BLaER1 (cell line): ENCODE measurements at regions not wholly inside any gene's neighbourhood (a gene's known extent, or its start where the extent isn't known, plus 50 kb on each side); places are given as distances from the start of the nearest gene placed in this dataset.

Source experiments
- H3K27ac ChIP-seq: shearing (Covaris generic); formaldehyde crosslinking; 2 replicates; pipeline ENCODE4 v1.8.1; 2022
- H3K27me3 ChIP-seq: shearing (Covaris generic); formaldehyde crosslinking; 2 replicates; pipeline ENCODE4 v1.8.1; 2022
- H3K36me3 ChIP-seq: shearing (Covaris generic); formaldehyde crosslinking; 2 replicates; pipeline ENCODE4 v1.8.1; 2022
- H3K4me1 ChIP-seq: shearing (Covaris generic); formaldehyde crosslinking; 2 replicates; pipeline ENCODE4 v1.8.1; 2022
- H3K4me2 ChIP-seq: shearing (Covaris generic); formaldehyde crosslinking; 2 replicates; pipeline ENCODE4 v1.8.1; 2022
- H3K4me3 ChIP-seq: shearing (Covaris generic); formaldehyde crosslinking; 2 replicates; pipeline ENCODE4 v1.8.1; 2022
- H3K9ac ChIP-seq: shearing (Covaris generic); formaldehyde crosslinking; 2 replicates; pipeline ENCODE4 v1.8.1; 2022
- H3K9me3 ChIP-seq: shearing (Covaris generic); formaldehyde crosslinking; 2 replicates; pipeline ENCODE4 v1.8.1; 2022
- H4K20me1 ChIP-seq: shearing (Covaris generic); formaldehyde crosslinking; 2 replicates; pipeline ENCODE4 v1.8.1; 2022
- Cebpa-rat ChIP-seq: shearing (Covaris generic); IDR thresholded peaks from 2 replicates; pipeline ENCODE4 v1.8.1; 2022

DNA sequence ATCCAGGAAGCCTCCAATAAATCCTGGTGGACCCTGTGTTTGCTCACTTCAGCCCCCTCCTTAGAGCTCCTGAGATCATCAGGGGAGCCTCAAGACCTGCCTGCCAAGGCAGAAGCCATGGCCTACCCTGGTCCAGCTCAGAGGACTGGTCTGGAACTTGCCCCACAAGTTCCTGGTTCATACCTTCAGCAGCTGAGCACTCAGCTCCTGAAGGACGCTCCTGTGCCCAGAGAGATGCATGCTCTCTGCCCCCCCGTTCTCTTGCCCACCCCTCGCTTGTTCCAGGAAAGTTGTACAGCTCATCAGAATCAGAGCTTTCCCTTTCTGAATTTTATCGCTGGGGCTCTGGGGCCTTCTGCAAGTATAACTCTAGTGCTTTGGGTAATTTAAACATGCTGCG, 210.5 kb upstream of the ISX start:
- 0 out of 2 replicates have a peak, but pooled peaks cover 6% of the 10 kb centered on the region for H3K9me3 ChIP-seq
- H3K36me3 ChIP-seq: no peaks in the 10 kb centered on the region
- no peaks in the 10 kb centered on the region for H3K27me3 ChIP-seq
- H3K4me1 ChIP-seq: peaks cover 8% of the 10 kb centered on the region
- H3K27ac ChIP-seq: no peak overlapping the region
- H3K4me3 ChIP-seq: no peak overlapping the region
- TF ChIP-seq Cebpa-rat: no peak
- H3K9ac ChIP-seq: no peak overlapping the region
- no peak overlapping the region for H3K4me2 ChIP-seq
- no peaks in the 10 kb centered on the region for H4K20me1 ChIP-seq

DNA sequence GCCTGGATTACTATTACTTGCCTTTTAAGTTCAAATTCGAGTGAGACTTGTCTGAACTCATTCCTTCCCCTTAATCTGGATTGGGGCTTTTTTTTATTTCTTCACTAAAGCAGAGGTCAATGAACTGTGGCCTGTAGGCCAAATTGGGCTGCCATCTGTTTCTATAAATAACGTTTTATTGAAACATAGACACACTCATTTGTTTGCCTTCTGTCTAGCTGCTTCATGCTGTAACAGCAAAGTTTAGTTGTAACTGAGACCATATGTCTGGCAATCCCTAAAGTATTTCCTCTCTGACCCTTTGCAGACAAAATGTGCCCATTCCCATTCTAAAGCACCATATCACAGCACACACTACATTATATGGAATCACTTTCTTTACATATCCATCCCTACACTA, 207.9 kb upstream of the ISX start:
- Histone ChIP-seq H3K27ac (no peak overlapping the region), H3K9me3 (0 out of 2 replicates have a peak, but pooled peaks cover 6% of the 10 kb centered on the region), H3K36me3 (no peaks in the 10 kb centered on the region), H3K4me3 (no peak overlapping the region), H4K20me1 (no peaks in the 10 kb centered on the region), H3K4me2 (peak overlapping the region; percentile 28; the same call in 1 of the 2 replicates), H3K27me3 (no peaks in the 10 kb centered on the region), H3K9ac (no peak overlapping the region), H3K4me1 (peaks cover 7% of the 10 kb centered on the region)
- no peak for TF ChIP-seq Cebpa-rat

DNA sequence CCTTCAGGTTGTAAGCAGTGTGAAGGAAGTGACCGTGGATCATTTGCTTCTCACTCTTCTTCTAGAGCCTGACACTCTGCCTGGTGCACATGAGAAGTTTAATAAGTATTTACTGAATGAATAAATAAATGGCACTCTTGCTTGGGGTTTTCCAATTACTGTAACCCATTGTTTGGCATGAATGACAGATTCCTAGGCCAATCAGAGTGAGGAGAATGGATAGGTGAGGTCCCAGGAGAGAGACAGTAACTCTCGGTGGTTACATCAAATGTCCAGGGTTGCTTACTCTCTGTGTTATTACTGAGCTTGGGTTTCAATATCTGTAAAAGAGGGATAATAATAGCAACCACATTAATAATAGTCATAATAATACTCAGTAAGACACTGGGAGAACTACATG, 204.2 kb upstream of the ISX start:
- Histone ChIP-seq H3K9me3 (0 out of 2 replicates have a peak, but pooled peaks cover 6% of the 10 kb centered on the region), H3K4me2 (no peak overlapping the region), H4K20me1 (no peaks in the 10 kb centered on the region), H3K27ac (no peak overlapping the region), H3K27me3 (no peaks in the 10 kb centered on the region), H3K9ac (no peak overlapping the region), H3K36me3 (no peaks in the 10 kb centered on the region), H3K4me1 (peaks cover 7% of the 10 kb centered on the region), H3K4me3 (no peak overlapping the region)
- TF ChIP-seq Cebpa-rat: no peak

DNA sequence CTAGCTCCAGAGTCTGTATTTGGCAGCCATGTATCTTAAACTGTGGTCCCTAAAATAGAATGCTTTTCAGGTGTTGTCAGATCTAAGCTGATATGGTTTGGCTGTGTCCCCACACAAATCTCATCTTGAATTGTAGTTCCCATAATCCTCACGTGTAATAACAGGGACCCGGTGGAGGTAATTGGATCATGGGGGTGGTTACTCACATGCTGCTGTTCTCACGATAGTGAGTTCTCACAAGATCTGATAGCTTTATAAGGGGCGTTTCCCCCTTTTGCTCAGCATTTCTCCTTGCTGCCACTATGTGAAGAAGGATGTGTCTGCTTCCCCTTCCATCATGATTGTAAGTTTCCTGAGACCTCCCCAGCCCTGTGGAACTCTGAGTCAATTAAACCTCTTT, 199.9 kb upstream of the ISX start:
- Histone ChIP-seq H3K27me3 (no peaks in the 10 kb centered on the region), H3K27ac (no peak overlapping the region), H3K36me3 (no peaks in the 10 kb centered on the region), H3K4me3 (no peak overlapping the region), H4K20me1 (no peaks in the 10 kb centered on the region), H3K4me1 (0 out of 2 replicates have a peak, but pooled peaks cover 6% of the 10 kb centered on the region), H3K4me2 (no peak overlapping the region), H3K9ac (no peak overlapping the region), H3K9me3 (no peaks in the 10 kb centered on the region)
- TF ChIP-seq Cebpa-rat: no peak

DNA sequence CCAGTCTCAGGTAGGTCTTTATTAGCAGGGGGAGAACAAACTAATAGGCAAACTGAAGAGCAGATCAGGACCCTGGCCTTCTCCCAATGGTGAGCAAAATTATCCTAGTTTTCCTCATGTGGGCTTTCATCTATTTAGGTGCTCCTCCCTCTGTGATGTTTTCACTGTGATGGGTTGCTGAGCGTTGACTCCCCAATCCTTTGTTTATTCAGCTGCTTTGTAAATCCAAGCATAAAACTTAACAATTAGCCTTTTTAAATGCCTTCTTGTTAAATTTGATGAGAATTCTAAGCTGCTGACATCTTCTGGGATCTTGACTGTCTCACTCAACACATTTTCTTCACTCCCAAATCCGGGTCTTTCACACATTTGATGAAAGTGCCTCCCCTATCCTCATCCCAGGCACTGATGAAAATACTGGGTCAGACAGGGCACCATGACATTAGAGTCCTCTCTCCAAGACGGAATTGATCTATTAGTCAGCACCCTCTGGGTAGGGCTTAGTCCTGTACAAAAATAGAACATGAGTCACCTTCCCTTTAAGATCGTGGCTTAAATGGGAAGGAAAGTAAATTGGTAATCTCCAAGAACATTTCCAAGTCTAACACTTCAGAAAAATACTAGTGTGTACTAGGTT, 199.3 kb upstream of the ISX start:
- 0 out of 2 replicates have a peak, but pooled peaks cover 8% of the 10 kb centered on the region for H3K4me1 ChIP-seq

DNA sequence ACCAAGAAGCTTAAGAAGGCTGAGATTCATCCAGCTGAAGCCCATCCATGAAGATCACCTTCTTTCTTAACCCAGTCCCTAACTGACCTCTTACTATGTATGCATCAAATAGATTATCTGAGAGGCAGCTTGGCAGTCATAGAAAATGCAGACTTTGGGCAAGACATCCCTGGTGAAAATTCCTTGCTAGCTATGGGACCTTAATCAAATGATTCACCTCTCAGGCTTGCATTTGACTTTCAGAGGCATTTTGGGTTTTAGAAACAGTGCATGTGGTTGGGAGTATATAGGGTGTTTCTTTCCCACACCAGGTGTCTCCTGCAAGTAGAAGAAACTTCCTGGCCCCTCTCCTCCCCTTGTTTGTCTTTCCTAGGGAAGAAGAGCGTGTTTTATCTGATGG, 188.5 kb upstream of the ISX start:
- Histone ChIP-seq H3K4me3 (no peak overlapping the region), H3K36me3 (no peaks in the 10 kb centered on the region), H3K9ac (no peak overlapping the region), H3K4me1 (no peaks in the 10 kb centered on the region), H3K27me3 (no peaks in the 10 kb centered on the region), H4K20me1 (no peaks in the 10 kb centered on the region), H3K9me3 (no peaks in the 10 kb centered on the region), H3K27ac (no peak overlapping the region), H3K4me2 (no peak overlapping the region)
- no peak for TF ChIP-seq Cebpa-rat

More for the DNA sequence above, 199.3 kb upstream of the ISX start:
- Histone ChIP-seq H4K20me1 (no peaks in the 10 kb centered on the region), H3K4me3 (no peak overlapping the region), H3K4me2 (no peak overlapping the region), H3K9me3 (no peaks in the 10 kb centered on the region), H3K9ac (no peak overlapping the region), H3K27me3 (no peaks in the 10 kb centered on the region), H3K36me3 (no peaks in the 10 kb centered on the region), H3K27ac (no peak overlapping the region)
- no peak for TF ChIP-seq Cebpa-rat

DNA sequence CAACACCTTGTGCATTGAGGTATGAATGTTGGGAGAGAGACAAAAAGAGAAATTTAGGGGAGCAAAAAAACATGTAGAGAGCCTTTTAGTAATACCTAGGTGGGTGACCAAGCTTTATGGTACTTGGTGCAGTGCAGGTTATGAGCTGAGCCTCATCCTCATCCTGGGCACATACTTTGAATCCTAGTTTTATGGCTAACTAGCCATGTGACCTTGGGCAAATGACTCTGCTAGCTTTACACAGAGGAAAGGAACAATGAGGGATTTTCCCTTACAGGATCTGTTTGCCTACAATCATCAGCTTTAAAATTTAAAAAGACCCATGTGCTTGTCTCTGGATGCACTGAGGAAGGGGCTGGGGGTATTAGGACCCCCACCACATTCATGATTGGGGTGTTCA, 187.8 kb upstream of the ISX start:
- no peaks in the 10 kb centered on the region for H4K20me1 ChIP-seq
- no peak overlapping the region for H3K4me3 ChIP-seq
- TF ChIP-seq Cebpa-rat: no peak
- H3K27me3 ChIP-seq: no peaks in the 10 kb centered on the region
- H3K4me1 ChIP-seq: no peaks in the 10 kb centered on the region
- no peaks in the 10 kb centered on the region for H3K36me3 ChIP-seq
- no peak overlapping the region for H3K27ac ChIP-seq
- no peak overlapping the region for H3K9ac ChIP-seq
- no peaks in the 10 kb centered on the region for H3K9me3 ChIP-seq
- H3K4me2 ChIP-seq: no peak overlapping the region

DNA sequence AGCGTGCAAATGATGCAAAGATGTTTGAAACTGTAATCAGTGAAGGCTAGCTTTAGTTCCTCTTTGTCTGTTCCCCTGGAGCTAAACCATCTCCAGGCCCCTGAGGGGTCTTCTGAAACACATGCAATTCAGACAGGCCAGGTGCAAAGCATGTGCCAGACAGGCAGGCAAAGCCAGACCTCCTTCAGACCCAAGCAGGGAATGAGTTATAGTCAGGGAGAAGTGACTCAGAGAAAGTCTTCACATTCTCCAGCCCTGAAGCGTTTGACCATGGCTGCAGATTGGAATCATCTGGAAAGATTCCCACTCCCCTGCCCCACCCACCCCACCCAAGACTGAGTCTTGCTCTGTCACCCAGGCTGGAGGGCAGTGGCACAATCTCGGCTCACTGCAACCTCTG, 187.0 kb upstream of the ISX start:
- Histone ChIP-seq H3K27ac (no peak overlapping the region), H3K4me2 (no peak overlapping the region), H3K4me1 (no peaks in the 10 kb centered on the region), H3K9me3 (no peaks in the 10 kb centered on the region), H4K20me1 (no peaks in the 10 kb centered on the region), H3K36me3 (no peaks in the 10 kb centered on the region), H3K9ac (no peak overlapping the region), H3K27me3 (no peaks in the 10 kb centered on the region), H3K4me3 (no peak overlapping the region)
- no peak for TF ChIP-seq Cebpa-rat

DNA sequence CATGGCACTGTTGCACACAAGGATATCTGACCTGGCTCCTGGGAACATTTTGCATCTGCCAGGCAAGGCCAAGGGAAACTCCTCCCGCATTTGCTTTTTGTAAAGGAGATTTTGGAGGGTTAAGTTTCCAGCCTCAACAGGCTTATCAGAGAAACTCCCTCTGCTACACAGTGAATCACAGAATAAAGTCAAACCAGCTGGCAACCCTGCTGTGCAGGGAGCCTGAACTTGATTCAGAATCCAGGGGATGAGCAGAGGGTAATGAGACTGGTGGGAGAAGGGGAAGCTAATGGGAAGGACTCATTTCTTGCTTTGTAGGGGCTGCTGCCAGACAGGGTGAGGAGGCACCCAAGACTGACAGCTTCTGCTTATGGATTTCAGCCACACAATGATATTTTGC, 185.3 kb upstream of the ISX start:
- H3K9me3 ChIP-seq: no peaks in the 10 kb centered on the region
- no peak overlapping the region for H3K4me3 ChIP-seq
- no peak overlapping the region for H3K4me2 ChIP-seq
- H3K27ac ChIP-seq: no peak overlapping the region
- no peaks in the 10 kb centered on the region for H3K4me1 ChIP-seq
- H3K36me3 ChIP-seq: no peaks in the 10 kb centered on the region
- H3K9ac ChIP-seq: no peak overlapping the region
- TF ChIP-seq Cebpa-rat: no peak
- no peaks in the 10 kb centered on the region for H4K20me1 ChIP-seq
- no peaks in the 10 kb centered on the region for H3K27me3 ChIP-seq

DNA sequence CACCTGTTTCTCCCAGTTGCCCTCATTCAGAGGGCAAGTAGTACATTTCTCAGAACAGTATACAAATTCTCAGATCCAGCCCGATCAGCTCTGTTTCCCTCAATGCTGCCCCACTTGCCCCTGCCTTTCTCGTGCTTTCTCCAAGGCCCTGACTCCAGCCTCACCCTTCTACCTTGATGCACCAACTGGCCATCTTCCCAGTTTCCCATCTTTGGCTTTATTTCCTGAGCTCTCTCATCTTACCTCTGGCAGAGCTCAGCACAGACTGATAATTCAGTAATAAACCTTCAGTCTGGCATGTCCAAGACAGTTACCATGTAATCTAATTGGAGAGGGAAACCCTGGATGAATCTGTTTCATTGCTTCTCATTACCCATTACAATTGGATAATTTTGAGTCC, 184.5 kb upstream of the ISX start:
- no peaks in the 10 kb centered on the region for H4K20me1 ChIP-seq
- no peaks in the 10 kb centered on the region for H3K27me3 ChIP-seq
- no peak overlapping the region for H3K9ac ChIP-seq
- H3K27ac ChIP-seq: no peak overlapping the region
- no peaks in the 10 kb centered on the region; the same call in 1 of the 2 replicates for H3K4me1 ChIP-seq
- H3K9me3 ChIP-seq: no peaks in the 10 kb centered on the region
- H3K4me2 ChIP-seq: no peak overlapping the region
- no peaks in the 10 kb centered on the region for H3K36me3 ChIP-seq
- H3K4me3 ChIP-seq: no peak overlapping the region
- no peak for TF ChIP-seq Cebpa-rat

DNA sequence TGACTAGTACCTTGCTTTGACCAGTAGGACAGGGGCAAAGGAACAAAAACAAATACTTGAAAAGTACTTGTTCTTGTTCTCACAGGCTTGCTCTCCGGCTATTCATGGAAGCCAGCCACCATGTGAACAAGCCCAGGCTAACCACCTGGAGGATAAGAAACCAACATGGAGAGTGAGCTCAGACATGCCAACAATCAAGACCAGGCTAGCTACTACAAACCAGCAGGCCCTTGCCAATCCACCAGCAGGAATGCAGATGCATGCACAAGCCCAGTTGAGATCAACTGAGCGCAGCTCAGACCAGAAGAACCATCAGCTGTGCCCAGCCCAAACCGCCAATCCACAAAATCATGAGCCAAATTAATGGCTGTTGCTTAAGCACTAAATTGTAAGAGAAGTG, 180.1 kb upstream of the ISX start:
- H3K27ac ChIP-seq: no peak overlapping the region
- H3K27me3 ChIP-seq: no peaks in the 10 kb centered on the region
- H3K4me3 ChIP-seq: no peak overlapping the region
- peaks cover 24% of the 10 kb centered on the region for H3K9me3 ChIP-seq
- no peaks in the 10 kb centered on the region for H3K36me3 ChIP-seq
- no peak overlapping the region for H3K9ac ChIP-seq
- H3K4me1 ChIP-seq: no peaks in the 10 kb centered on the region; the same call in 1 of the 2 replicates
- no peaks in the 10 kb centered on the region for H4K20me1 ChIP-seq
- TF ChIP-seq Cebpa-rat: no peak
- no peak overlapping the region for H3K4me2 ChIP-seq
